Transverse colon (tissue), 4 donors: ENCODE measurements at regions not wholly inside any gene's neighbourhood (a gene's known extent, or its start where the extent isn't known, plus 50 kb on each side); places are given as distances from the start of the nearest gene placed in this dataset.

Source experiments
- DNase-seq: peaks from one replicate; pipeline ENCODE4 v3.0.0-alpha.2; 2019
- H3K27ac ChIP-seq, 4 donors: fragments of 200-600 bp; sonication (generic); 2 replicates each; pipeline ENCODE4 v1.5.1; 2016 to 2018; ENCODE audit warnings: inconsistent platforms in 4 of 4
- H3K27me3 ChIP-seq: fragments of 200-600 bp; sonication (generic); 2 replicates; pipeline ENCODE4 v1.5.1; 2017; ENCODE audit warnings: inconsistent platforms
- H3K36me3 ChIP-seq, 4 donors: fragments of 200-600 bp; sonication (generic); 2 replicates each; pipeline ENCODE4 v1.5.1; 2017 to 2019; ENCODE audit warnings: inconsistent platforms in 4 of 4
- H3K4me1 ChIP-seq, 4 donors: fragments of 200-600 bp; sonication (generic); 2 replicates each; pipeline ENCODE4 v1.5.1; 2017 to 2020; ENCODE audit warnings: inconsistent platforms in 4 of 4
- H3K4me3 ChIP-seq, 4 donors: fragments of 200-600 bp; sonication (generic); 1 replicate in 1 of 4; 2 replicates in 3 of 4; pipeline versions ENCODE4 v1.5.1 to v1.6.1; 2017 to 2019; ENCODE audit warnings: inconsistent platforms in 4 of 4
- H3K9me3 ChIP-seq, 2 donors: fragments of 200-600 bp; sonication (generic); 2 replicates each; pipeline ENCODE4 v1.5.1; 2017 to 2019; ENCODE audit warnings: inconsistent platforms in 2 of 2
- CTCF ChIP-seq, 5 experiments: fragments of 200-600 bp in 3 of 5; fragments of 450-650 bp in 2 of 5; sonication (generic) in 3 of 5; IDR thresholded peaks; 1 replicate in 2 of 5; 2 replicates in 3 of 5; pipeline ENCODE4 v1.5.1; 2016 to 2017; ENCODE audit warnings: antibody characterized with exemption in 5 of 5, inconsistent platforms in 3 of 5, mild to moderate bottlenecking in 2 of 5, moderate library complexity in 1 of 5
- EP300 ChIP-seq: sonication (generic); formaldehyde crosslinking; IDR thresholded peaks from one replicate; pipeline ENCODE4 v1.6.1; 2017; ENCODE audit warnings: antibody characterized with exemption, low read depth
- POLR2A ChIP-seq: fragments of 450-650 bp; IDR thresholded peaks from one replicate; pipeline ENCODE4 v1.6.1; 2016; ENCODE audit warnings: antibody characterized with exemption, mild to moderate bottlenecking, moderate library complexity
- POLR2AphosphoS5 ChIP-seq, 3 donors: sonication (generic); formaldehyde crosslinking; IDR thresholded peaks; one replicate each; pipeline ENCODE4 v1.6.1; 2016; ENCODE audit warnings: antibody characterized with exemption in 3 of 3
- WGBS, 2 donors: methylation state at CpG; one replicate each; pipeline ENCODE4 v1.1.5; 2018; ENCODE audit warnings: low coverage in 1 of 2; 5-methylcytosine and 5-hydroxymethylcytosine counted together
- in situ Hi-C, 4 donors: fragments of 200-750 bp; cut with MboI; loops; one replicate each; pipeline versions ENCODE4 v1.15.0 to v1.15.1; 2017; ENCODE audit warnings: low sequenced_read_pairs in 3 of 4, low pct_ligation_motif_present in 1 of 4, low pct_unique_long_range_greater_than_20kb in 1 of 4
- intact Hi-C: fragments of 100-400 bp; cut with DNase I; formaldehyde crosslinking; loops from one replicate; pipeline ENCODE4 v1.15.1; 2023; ENCODE audit warnings: low total_unique reads

GRCh38 chr1:106613861-106614260 lies 442.6 kb upstream of the PRMT6 start:
- TF ChIP-seq EP300 = no peak
- no peak for TF ChIP-seq POLR2A
- no peak for TF ChIP-seq CTCF (IDR thresholded peaks at IDR 0.05)
- no peak for TF ChIP-seq POLR2AphosphoS5 (IDR thresholded peaks at IDR 0.05)
- Histone ChIP-seq H3K4me3 (no peak overlapping the region), H3K4me1 (no peaks in the 10 kb centered on the region), H3K36me3 (no peaks in the 10 kb centered on the region), H3K9me3 (no peaks in the 10 kb centered on the region), H3K27ac (no peak overlapping the region), H3K27me3 (no peaks in the 10 kb centered on the region)
- no peak for DNase-seq
- WGBS, 2 donors = 61% methylated on average over 5 of the region's 5 CpGs; no CpG with 5 or more reads in 1 of the 2 donors
- in situ Hi-C loops = no loop called here
- intact Hi-C loops = no loop called here

- intact Hi-C loops (no loop called here), in situ Hi-C loops (no loop called here)
- H3K27me3 ChIP-seq = no peaks in the 10 kb centered on the region
- H3K4me1 ChIP-seq = no peaks in the 10 kb centered on the region
- no peaks in the 10 kb centered on the region for H3K9me3 ChIP-seq
- 74 to 75% methylated on average over 2 of the region's 2 CpGs for WGBS, 2 donors
- no peak for DNase-seq
- no peak for TF ChIP-seq POLR2A
- TF ChIP-seq POLR2AphosphoS5 (IDR thresholded peaks at IDR 0.05) = no peak
- TF ChIP-seq EP300 = no peak
- TF ChIP-seq CTCF (IDR thresholded peaks at IDR 0.05) = no peak
- H3K4me3 ChIP-seq = no peak overlapping the region
- H3K36me3 ChIP-seq = no peaks in the 10 kb centered on the region
- H3K27ac ChIP-seq = no peak overlapping the region
Observed at GRCh38 chr1:106615473-106615872, 441.0 kb upstream of the PRMT6 start.

GRCh38 chr1:106619080-106619826 lies 437.2 kb upstream of the PRMT6 start:
- Histone ChIP-seq H3K27ac (no peak overlapping the region), H3K27me3 (no peaks in the 10 kb centered on the region), H3K36me3 (no peaks in the 10 kb centered on the region), H3K4me3 (no peak overlapping the region), H3K4me1 (no peaks in the 10 kb centered on the region), H3K9me3 (no peaks in the 10 kb centered on the region)
- WGBS, 2 donors = 50 to 75% methylated on average over 2 to 11 of the region's 11 CpGs
- no peak for DNase-seq
- intact Hi-C loops (no loop called here), in situ Hi-C loops (no loop called here)
- TF ChIP-seq POLR2A (no peak), EP300 (no peak), POLR2AphosphoS5 (IDR thresholded peaks at IDR 0.05) (no peak), CTCF (IDR thresholded peaks at IDR 0.05) (no peak)

GRCh38 chr1:106619827-106620134 lies 436.7 kb upstream of the PRMT6 start:
- no peak for DNase-seq
- Histone ChIP-seq H3K9me3 (no peaks in the 10 kb centered on the region), H3K36me3 (no peaks in the 10 kb centered on the region), H3K27me3 (no peaks in the 10 kb centered on the region), H3K4me3 (no peak overlapping the region), H3K4me1 (no peaks in the 10 kb centered on the region), H3K27ac (no peak overlapping the region)
- TF ChIP-seq POLR2AphosphoS5 (IDR thresholded peaks at IDR 0.05) (no peak), POLR2A (no peak), CTCF (IDR thresholded peaks at IDR 0.05) (no peak), EP300 (no peak)
- WGBS, 2 donors = 63% methylated on average over 5 of the region's 5 CpGs; no CpG with 5 or more reads in 1 of the 2 donors
- in situ Hi-C loops (no loop called here), intact Hi-C loops (no loop called here)
